WI38 (cell line): ENCODE measurements at regions not wholly inside any gene's neighbourhood (a gene's known extent, or its start where the extent isn't known, plus 50 kb on each side); places are given as distances from the start of the nearest gene placed in this dataset.

Experiments used
- H3K4me3 ChIP-seq: 2 replicates; pipeline ENCODE4 v1.5.1; 2011; ENCODE audit warnings: low read depth, mild to moderate bottlenecking, control low read depth, low read length
- CTCF ChIP-seq: IDR thresholded peaks from 2 replicates; pipeline ENCODE4 v1.5.1; 2012; ENCODE audit warnings: low read depth, mild to moderate bottlenecking, control low read depth, low read length

GRCh38 chr13:63438951-63439350 lies 2023.3 kb upstream of the PCDH20 start:
- no peak for TF ChIP-seq CTCF
- no peak overlapping the region for H3K4me3 ChIP-seq

GRCh38 chr13:63436325-63436668 lies 2020.6 kb upstream of the PCDH20 start:
- no peak overlapping the region for H3K4me3 ChIP-seq
- TF ChIP-seq CTCF, result no peak

- TF ChIP-seq CTCF, result no peak
These were observed 2020.1 kb upstream of the PCDH20 start for GRCh38 chr13:63435667-63436324.

GRCh38 chr13:63433546-63434150 lies 2018.0 kb upstream of the PCDH20 start:
- no peak for TF ChIP-seq CTCF
- H3K4me3 ChIP-seq, result no peak overlapping the region

More at GRCh38 chr13:63435667-63436324, 2020.1 kb upstream of the PCDH20 start:
- H3K4me3 ChIP-seq, result no peak overlapping the region

GRCh38 chr13:63427170-63427569 lies 2011.5 kb upstream of the PCDH20 start:
- TF ChIP-seq CTCF, result no peak
- H3K4me3 ChIP-seq, result no peak overlapping the region

- no peak overlapping the region for H3K4me3 ChIP-seq
- no peak for TF ChIP-seq CTCF
These were observed 2009.5 kb upstream of the PCDH20 start for GRCh38 chr13:63425131-63425530.

GRCh38 chr13:63421123-63421522 lies 2005.5 kb upstream of the PCDH20 start:
- H3K4me3 ChIP-seq, result no peak overlapping the region

More at GRCh38 chr13:63421123-63421522, 2005.5 kb upstream of the PCDH20 start:
- no peak for TF ChIP-seq CTCF
